ENCODE measurements at regions not wholly inside any gene's neighbourhood (a gene's known extent, or its start where the extent isn't known, plus 50 kb on each side); places are given as distances from the start of the nearest gene placed in this dataset.

- no peak overlapping the region for H3K27ac ChIP-seq
- TF ChIP-seq CTCF (IDR thresholded peaks at IDR 0.05) (no peak), ZFX (IDR thresholded peaks at IDR 0.05; ENCODE audit: borderline replicate concordance) (no peak)
Measured at GRCh38 chr4:126947536-126947935, 685.2 kb upstream of the INTU start.

- TF ChIP-seq CTCF (IDR thresholded peaks at IDR 0.05): no peak
- no peak for TF ChIP-seq ZFX (IDR thresholded peaks at IDR 0.05; ENCODE audit: borderline replicate concordance)
- no peak overlapping the region for H3K27ac ChIP-seq
Measured at GRCh38 chr4:126954537-126955291, 678.0 kb upstream of the INTU start.

- H3K27ac ChIP-seq: no peak overlapping the region
- TF ChIP-seq ZFX (IDR thresholded peaks at IDR 0.05; ENCODE audit: borderline replicate concordance): no peak
- no peak for TF ChIP-seq CTCF (IDR thresholded peaks at IDR 0.05)
Measured at GRCh38 chr4:126955292-126956183, 677.2 kb upstream of the INTU start.

GRCh38 chr4:126956184-126956897 is 676.4 kb upstream of the INTU start:
- no peak overlapping the region for H3K27ac ChIP-seq
- TF ChIP-seq CTCF (IDR thresholded peaks at IDR 0.05) (no peak), ZFX (IDR thresholded peaks at IDR 0.05; ENCODE audit: borderline replicate concordance) (no peak)

- no peak for TF ChIP-seq ZFX (IDR thresholded peaks at IDR 0.05; ENCODE audit: borderline replicate concordance)
- no peak for TF ChIP-seq CTCF (IDR thresholded peaks at IDR 0.05)
- no peak overlapping the region for H3K27ac ChIP-seq
Measured at GRCh38 chr4:126957556-126957955, 675.2 kb upstream of the INTU start.

- H3K27ac ChIP-seq: no peak overlapping the region
- TF ChIP-seq ZFX (IDR thresholded peaks at IDR 0.05; ENCODE audit: borderline replicate concordance) (no peak), CTCF (IDR thresholded peaks at IDR 0.05) (no peak)
Measured at GRCh38 chr4:126957987-126958386, 674.8 kb upstream of the INTU start.

All from 22Rv1 (cell line).